C4-2B (cell line): ENCODE measurements at regions not wholly inside any gene's neighbourhood (a gene's known extent, or its start where the extent isn't known, plus 50 kb on each side); places are given as distances from the start of the nearest gene placed in this dataset.

Source experiments
- H3K27ac ChIP-seq: fragments of 450-650 bp; 2 replicates; pipeline ENCODE4 v1.5.1; 2017
- CTCF ChIP-seq: fragments of 450-650 bp; conservative IDR thresholded peaks from 2 replicates; pipeline ENCODE4 v1.5.1; 2017; ENCODE audit warnings: mild to moderate bottlenecking
- ZFX ChIP-seq: fragments of 450-650 bp; IDR thresholded peaks from 2 replicates; pipeline ENCODE4 v1.6.1; 2017

GRCh38 chr2:205852457-205852856 is 170.2 kb downstream of the NRP2 start:
- no peak overlapping the region for H3K27ac ChIP-seq
- no peak for TF ChIP-seq ZFX

- H3K27ac ChIP-seq: no peak overlapping the region
- TF ChIP-seq ZFX: no peak
- TF ChIP-seq CTCF: no peak
Observed at GRCh38 chr2:205850611-205851010, 168.3 kb downstream of the NRP2 start.

DNA sequence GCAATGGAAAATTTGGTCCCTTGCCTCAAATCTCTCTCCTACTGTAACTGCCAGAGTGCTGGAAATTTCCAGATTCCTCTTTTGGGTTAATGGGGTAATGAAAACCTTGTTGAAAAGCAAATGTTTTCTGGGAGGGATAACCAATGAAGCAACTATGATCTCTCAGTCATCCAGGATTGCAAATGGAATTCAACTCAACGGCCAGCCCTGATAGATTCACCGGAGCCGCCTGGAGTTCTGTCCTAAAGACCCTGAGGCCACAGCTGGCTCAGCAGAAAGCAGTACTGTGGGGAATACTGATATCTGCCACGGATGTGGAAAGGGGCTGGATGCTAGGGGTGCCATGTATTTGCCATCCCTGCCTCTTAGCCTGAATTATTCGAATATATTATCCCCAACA is 167.8 kb downstream of the NRP2 start:
- TF ChIP-seq ZFX: no peak
- TF ChIP-seq CTCF: no peak
- H3K27ac ChIP-seq: no peak overlapping the region

DNA sequence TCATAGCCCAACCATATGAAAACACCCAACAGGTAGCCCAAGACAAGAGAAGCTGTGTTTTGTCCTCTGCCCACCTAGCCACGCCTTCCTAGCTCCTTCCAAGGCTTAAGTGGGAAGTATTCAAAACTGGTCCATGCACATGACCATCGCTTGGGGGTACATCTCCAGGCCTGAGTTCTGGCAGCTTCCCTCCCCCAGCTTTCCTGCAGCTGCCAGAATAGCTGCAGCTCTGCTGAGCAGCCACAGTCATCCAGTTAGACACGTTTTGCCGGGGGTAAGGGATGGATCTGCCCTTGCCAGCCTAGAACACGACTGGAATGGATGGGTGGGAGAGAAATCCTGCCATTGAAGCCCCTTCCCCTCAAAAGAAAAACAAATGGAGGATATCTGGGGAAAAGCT is 166.8 kb downstream of the NRP2 start:
- TF ChIP-seq CTCF (no peak), ZFX (no peak)
- no peak overlapping the region for H3K27ac ChIP-seq

DNA sequence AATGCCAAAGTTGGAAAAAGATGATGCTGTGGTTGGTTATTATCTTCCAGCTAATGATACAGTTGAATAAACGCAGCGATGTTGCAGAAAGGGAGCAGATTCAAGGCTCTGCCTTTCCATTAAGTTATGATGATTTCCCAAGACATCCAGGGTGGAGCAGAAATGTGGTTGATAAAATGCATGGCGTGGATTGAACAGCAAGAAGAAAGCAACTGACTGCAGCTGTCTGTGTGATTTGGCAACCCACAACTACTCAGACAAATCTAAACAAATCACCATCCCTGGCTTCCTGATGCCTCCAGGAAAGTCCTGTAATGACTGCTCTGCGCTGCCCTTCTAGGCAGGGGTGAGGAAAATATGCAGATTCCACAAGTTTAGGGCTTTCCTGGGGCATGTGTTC is 166.3 kb downstream of the NRP2 start:
- TF ChIP-seq ZFX: no peak
- TF ChIP-seq CTCF: no peak
- H3K27ac ChIP-seq: no peak overlapping the region
